H1 (cell line): ENCODE measurements at regions not wholly inside any gene's neighbourhood (a gene's known extent, or its start where the extent isn't known, plus 50 kb on each side); places are given as distances from the start of the nearest gene placed in this dataset.

Source experiments
- CTCF ChIA-PET: fragments of 300-600 bp; sonication (Branson Sonifier 250); formaldehyde crosslinking; loops from one replicate; lab custom pipeline; 2021; ENCODE audit not compliant: partially characterized antibody; lab: Charles Lee
- POLR2A ChIA-PET: fragments of 300-600 bp; sonication (Branson Sonifier 250); formaldehyde crosslinking; loops from one replicate; lab custom pipeline; 2021; ENCODE audit warnings: inconsistent platforms; ENCODE audit not compliant: partially characterized antibody; lab: Charles Lee
- DNase-seq, 2 experiments: peaks; one replicate each; pipeline versions ENCODE4 v3.0.0 to v3.0.0-alpha.2; 2010 to 2022; ENCODE audit warnings: low spot score in 2 of 2, low read depth in 1 of 2, mixed read lengths in 1 of 2
- FAIRE-seq: peaks from 2 replicates; lab custom pipeline; 2011; peaks lifted over from hg19 to GRCh38; lab: Jason Lieb, UNC
- H2AFZ ChIP-seq: 2 replicates; pipeline ENCODE4 v1.8.1; 2012; ENCODE audit warnings: low read length, inconsistent platforms
- H2AK5ac ChIP-seq: 2 replicates; pipeline ENCODE4 v1.6.1; 2013; ENCODE audit warnings: low read depth, low read length
- H2BK120ac ChIP-seq: replicated peaks from 2 replicates; pipeline ENCODE3; 2013; ENCODE audit warnings: low read depth, low read length, inconsistent platforms
- H2BK12ac ChIP-seq: 2 replicates; pipeline ENCODE4 v1.6.1; 2013; ENCODE audit warnings: low read depth, low read length
- H2BK15ac ChIP-seq: 2 replicates; pipeline ENCODE4 v1.6.1; 2013; ENCODE audit warnings: low read length
- H2BK20ac ChIP-seq: 2 replicates; pipeline ENCODE4 v1.6.1; 2013; ENCODE audit warnings: low read length
- H2BK5ac ChIP-seq: 2 replicates; pipeline ENCODE4 v1.6.1; 2013; ENCODE audit warnings: low read depth, low read length
- H3K14ac ChIP-seq: 2 replicates; pipeline ENCODE4 v1.6.1; 2013; ENCODE audit warnings: inconsistent platforms; ENCODE audit not compliant: insufficient read length
- H3K18ac ChIP-seq: 2 replicates; pipeline ENCODE4 v1.6.1; 2013; ENCODE audit warnings: low read length; ENCODE audit errors: extremely low read depth
- H3K23ac ChIP-seq: 2 replicates; pipeline ENCODE4 v1.6.1; 2013; ENCODE audit warnings: inconsistent platforms; ENCODE audit not compliant: insufficient read length
- H3K23me2 ChIP-seq: 2 replicates; pipeline ENCODE4 v1.6.1; 2013; ENCODE audit warnings: low read depth, low read length
- H3K27ac ChIP-seq: 2 replicates; pipeline ENCODE4 v1.6.1; 2011; ENCODE audit warnings: low read depth, low read length, inconsistent platforms
- H3K27me3 ChIP-seq, 4 experiments: replicated peaks in 1 of 4; 1 replicate in 1 of 4; 2 replicates in 3 of 4; pipeline versions ENCODE4 v1.6.1 to v1.8.1; 2011 to 2013; ENCODE audit warnings: low read length in 3 of 4, mild to moderate bottlenecking in 3 of 4, inconsistent platforms in 2 of 4, mixed read lengths in 2 of 4, moderate library complexity in 1 of 4; ENCODE audit not compliant: control insufficient read depth in 3 of 4, insufficient read depth in 3 of 4; ENCODE audit errors: extremely low read depth in 1 of 4
- H3K36me3 ChIP-seq, 4 experiments: 2 replicates each; pipeline versions ENCODE4 v1.6.1 to v1.8.1; 2011 to 2013; ENCODE audit warnings: mild to moderate bottlenecking in 4 of 4, low read length in 3 of 4, moderate library complexity in 2 of 4, control low read depth in 1 of 4, inconsistent platforms in 1 of 4; ENCODE audit not compliant: insufficient read depth in 4 of 4, control insufficient read depth in 2 of 4
- H3K4ac ChIP-seq: replicated peaks from 2 replicates; pipeline ENCODE3; 2013; ENCODE audit warnings: low read length, low read depth, mixed read lengths, inconsistent platforms; ENCODE audit not compliant: insufficient read length
- H3K4me1 ChIP-seq, 4 experiments: replicated peaks in 1 of 4; 1 replicate in 1 of 4; 2 replicates in 3 of 4; pipeline versions ENCODE4 v1.6.1 to v1.8.1; 2011 to 2013; ENCODE audit warnings: low read length in 3 of 4, inconsistent platforms in 2 of 4, mixed read lengths in 1 of 4; ENCODE audit not compliant: insufficient read depth in 4 of 4, control insufficient read depth in 3 of 4
- H3K4me2 ChIP-seq, 2 experiments: 2 replicates each; pipeline versions ENCODE4 v1.6.1 to v1.8.1; 2011 to 2013; ENCODE audit warnings: low read depth in 2 of 2, low read length in 2 of 2, control low read depth in 1 of 2, inconsistent platforms in 1 of 2, mild to moderate bottlenecking in 1 of 2; ENCODE audit not compliant: insufficient read depth in 1 of 2
- H3K4me3 ChIP-seq, 4 experiments: fragments of 200-600, 300-600 bp in 1 of 4; sonication (generic), shearing (Covaris generic), sonication (Bioruptor Twin) in 1 of 4; 2 replicates each; pipeline versions ENCODE4 v1.5.1 to v1.8.1; 2011 to 2016; ENCODE audit warnings: low read length in 4 of 4, low read depth in 3 of 4, control low read depth in 2 of 4, inconsistent platforms in 2 of 4, mild to moderate bottlenecking in 2 of 4, mixed read lengths in 1 of 4, moderate library complexity in 1 of 4; ENCODE audit not compliant: insufficient read depth in 2 of 4; ENCODE audit errors: extremely low read depth in 1 of 4
- H3K56ac ChIP-seq: replicated peaks from 2 replicates; pipeline ENCODE3; 2013; ENCODE audit warnings: low read depth, mild to moderate bottlenecking, mixed read lengths, low read length, inconsistent platforms; ENCODE audit not compliant: insufficient read length
- H3K79me1 ChIP-seq: 2 replicates; pipeline ENCODE4 v1.6.1; 2013; ENCODE audit warnings: low read depth, low read length, control low read depth
- H3K79me2 ChIP-seq, 2 experiments: 2 replicates each; pipeline versions ENCODE4 v1.6.1 to v1.8.1; 2012 to 2013; ENCODE audit warnings: low read length in 2 of 2, mild to moderate bottlenecking in 2 of 2, inconsistent platforms in 1 of 2; ENCODE audit not compliant: insufficient read depth in 2 of 2, control insufficient read depth in 1 of 2
- H3K9ac ChIP-seq, 4 experiments: replicated peaks in 1 of 4; 1 replicate in 1 of 4; 2 replicates in 3 of 4; pipeline versions ENCODE4 v1.6.1 to v1.8.1; 2011 to 2013; ENCODE audit warnings: low read depth in 3 of 4, low read length in 3 of 4, control low read depth in 2 of 4, mild to moderate bottlenecking in 2 of 4, moderate library complexity in 2 of 4, inconsistent platforms in 1 of 4; ENCODE audit errors: extremely low read depth in 1 of 4
- H3K9me3 ChIP-seq, 2 experiments: 2 replicates each; pipeline versions ENCODE4 v1.6.1 to v1.8.1; 2012 to 2013; ENCODE audit warnings: mild to moderate bottlenecking in 2 of 2, moderate library complexity in 2 of 2, control low read depth in 1 of 2, inconsistent platforms in 1 of 2, low read depth in 1 of 2, low read length in 1 of 2, mixed read lengths in 1 of 2; ENCODE audit not compliant: insufficient read depth in 2 of 2
- H4K20me1 ChIP-seq, 2 experiments: replicated peaks in 1 of 2; 2 replicates each; pipeline versions ENCODE3 to v1.8.1; 2011 to 2013; ENCODE audit warnings: inconsistent platforms in 2 of 2, low read length in 2 of 2, mild to moderate bottlenecking in 1 of 2; ENCODE audit not compliant: insufficient read depth in 2 of 2, control insufficient read depth in 1 of 2
- H4K5ac ChIP-seq: 2 replicates; pipeline ENCODE4 v1.6.1; 2013; ENCODE audit warnings: low read length, low read depth, mixed read lengths, inconsistent platforms; ENCODE audit not compliant: insufficient read length
- H4K8ac ChIP-seq: 2 replicates; pipeline ENCODE4 v1.8.0; 2013; ENCODE audit warnings: mild to moderate bottlenecking, moderate library complexity, low read length, inconsistent platforms; ENCODE audit not compliant: insufficient read depth; ENCODE audit errors: extremely low read depth
- H4K91ac ChIP-seq: replicated peaks from 2 replicates; pipeline ENCODE3; 2013; ENCODE audit warnings: low read length, mixed read lengths, inconsistent platforms; ENCODE audit not compliant: insufficient read length
- POU5F1 ChIP-seq: IDR thresholded peaks from 2 replicates; pipeline ENCODE4 v1.6.1; 2011; ENCODE audit warnings: low read depth, mild to moderate bottlenecking, low read length, moderate library complexity
- RFX5 ChIP-seq: IDR thresholded peaks from 2 replicates; pipeline ENCODE4 v1.6.1; 2011; ENCODE audit warnings: low read depth, low read length, improper control_type of control experiment, borderline replicate concordance
- SP4 ChIP-seq: IDR thresholded peaks from 2 replicates; pipeline ENCODE4 v1.6.1; 2012; ENCODE audit warnings: low read length, inconsistent platforms
- WGBS, 2 experiments: shearing (Covaris generic) in 1 of 2; methylation state at CpG; one replicate each; pipeline versions ENCODE4 v1.1.6 to v1.1.7; 2013 to 2015; ENCODE audit warnings: low lambda C conversion rate in 2 of 2, mixed read lengths in 2 of 2, inconsistent platforms in 1 of 2, low coverage in 1 of 2, missing lambda C conversion rate in 1 of 2; ENCODE audit not compliant: insufficient replicate concordance in 2 of 2, insufficient coverage in 1 of 2, insufficient read length in 1 of 2; ENCODE audit errors: extremely low coverage in 1 of 2, missing lambda C conversion rate in 1 of 2; 5-methylcytosine and 5-hydroxymethylcytosine counted together

- TF ChIP-seq RFX5 (peak; percentile 89), POU5F1 (no peak), SP4 (no peak)
- 92% methylated on average over 2 of the region's 2 CpGs; no CpG with 5 or more reads in 1 of the 2 experiments for WGBS, 2 experiments
Observed at GRCh38 chr10:61136139-61136538, 192.2 kb upstream of the RHOBTB1 start.

More at GRCh38 chr10:61136139-61136538, 192.2 kb upstream of the RHOBTB1 start:
- Histone ChIP-seq H3K79me2 (no peaks in the 10 kb centered on the region), H4K20me1 (no peaks in the 10 kb centered on the region), H3K14ac (no peak overlapping the region), H2AFZ (no peak overlapping the region; the same call in 1 of the 2 replicates), H3K4ac (no peak overlapping the region), H3K56ac (no peak overlapping the region), H3K18ac (no peak overlapping the region), H2AK5ac (no peak overlapping the region), H3K4me2 (peak overlapping the region in 1 of 2 experiments; percentile 30; a peak in 1 of 4 replicates), H2BK12ac (no peak overlapping the region; the same call in 1 of the 2 replicates), H2BK120ac (no peak overlapping the region), H3K4me3 (no peak overlapping the region), H3K23me2 (no peaks in the 10 kb centered on the region), H3K23ac (no peak overlapping the region), H3K9ac (no peak overlapping the region), H3K27me3 (no peaks in the 10 kb centered on the region), H3K79me1 (no peaks in the 10 kb centered on the region), H2BK5ac (no peak overlapping the region), H3K36me3 (peaks cover 0 to 2% (median 0%) of the 10 kb centered on the region in 4 experiments; a peak in 1 of 8 replicates), H3K27ac (0 out of 2 replicates have a peak overlapping the region, but pooled peaks have one; percentile 17), H4K5ac (no peak overlapping the region), H2BK15ac (no peak overlapping the region), H4K8ac (no peak overlapping the region), H3K4me1 (peaks cover 3 to 15% (median 8%) of the 10 kb centered on the region in 4 experiments; a peak in 6 of 7 replicates), H4K91ac (no peak overlapping the region), H3K9me3 (peaks cover 2 to 4% of the 10 kb centered on the region in 2 experiments; a peak in 2 of 4 replicates), H2BK20ac (peak overlapping the region; percentile 9; the same call in 1 of the 2 replicates)
- DNase-seq (no peak), FAIRE-seq (no peak)
- ChIA-PET POLR2A (no interaction called here), CTCF (no interaction called here)
